ENCODE measurements at regions not wholly inside any gene's neighbourhood (a gene's known extent, or its start where the extent isn't known, plus 50 kb on each side); places are given as distances from the start of the nearest gene placed in this dataset.
A peak's percentile ranks its signal among the peaks of the same experiment; 100 is the strongest.

GRCh38 chr1:232344791-232345399 lies 285.0 kb downstream of the SIPA1L2 start:
- Histone ChIP-seq H4K8ac (ENCODE audit: low read depth in 2 of 2, low read length in 2 of 2) (no peak overlapping the region), H3K14ac (replicated peaks; ENCODE audit: low read depth, low read length) (no peak overlapping the region), H3K23ac (ENCODE audit: low read depth, low read length) (no peak overlapping the region), H4K5ac (ENCODE audit: low read depth, low read length) (no peak overlapping the region), H3K79me1 (ENCODE audit: low read depth in 1 of 2, low read length in 2 of 2) (no peaks in the 10 kb centered on the region), H4K20me1 (ENCODE audit: insufficient read depth, low read length) (no peaks in the 10 kb centered on the region), H2AK9ac (replicated peaks; ENCODE audit: low read depth, low read length, poor library complexity) (no peak overlapping the region), H3K9me1 (ENCODE audit: insufficient read depth, low read length) (no peaks in the 10 kb centered on the region; the same call in 1 of the 2 replicates), H3K27ac (ENCODE audit: insufficient read depth, low read length) (no peak overlapping the region), H3K27me3 (ENCODE audit: control insufficient read depth, insufficient read depth, low read length) (peaks cover 5% of the 10 kb centered on the region; the same call in 1 of the 2 replicates), H3K9ac (ENCODE audit: low read depth, low read length) (no peak overlapping the region), H2BK5ac (ENCODE audit: low read depth, low read length, poor library complexity, severe bottlenecking) (no peak overlapping the region), H2BK20ac (ENCODE audit: low read depth, low read length) (no peak overlapping the region), H3K4me1 (ENCODE audit: control insufficient read depth, insufficient read depth, low read length) (peaks cover 4% of the 10 kb centered on the region; the same call in 1 of the 2 replicates), H2AK5ac (ENCODE audit: low read depth, low read length) (no peak overlapping the region), H3K18ac (ENCODE audit: low read depth, low read length) (no peak overlapping the region), H3K36me3 (ENCODE audit: control insufficient read depth, insufficient read depth, low read length) (no peaks in the 10 kb centered on the region), H4K91ac (ENCODE audit: insufficient read depth, low read depth, low read length) (no peak overlapping the region), H3K9me3 (ENCODE audit: control insufficient read depth, insufficient read depth, low read length) (peaks cover 2% of the 10 kb centered on the region; the same call in 1 of the 2 replicates), H3K4ac (ENCODE audit: low read depth, low read length) (no peak overlapping the region), H3K56ac (ENCODE audit: extremely low read depth, insufficient read depth, low read length) (no peak overlapping the region), H3K4me3 (ENCODE audit: insufficient read depth, low read depth, low read length) (no peak overlapping the region), H2BK15ac (ENCODE audit: low read depth, low read length) (no peak overlapping the region), H3K4me2 (ENCODE audit: low read depth, low read length) (no peak overlapping the region), H2BK120ac (ENCODE audit: low read depth, low read length) (no peak overlapping the region), H2AFZ (replicated peaks; ENCODE audit: low read length, poor library complexity) (no peak overlapping the region)
- intact Hi-C loops (cut with micrococcal nuclease) (no loop called here), in situ Hi-C loops (cut with MboI; ENCODE audit: low sequenced_read_pairs) (no loop called here), dilution Hi-C loops (cut with HindIII; ENCODE audit: low sequenced_read_pairs, unreplicated experiment) (no loop called here)
- CTCF ChIA-PET = interaction anchor here (0.7 kb wide), 1 partner anchor 857 kb away, joined by 3 read pairs; no protein-coding TSS in a partner anchor
- TF ChIP-seq RFX5 (IDR thresholded peaks at IDR 0.05; ENCODE audit: low read depth, low read length) (no peak), MAFK (IDR thresholded peaks at IDR 0.05; ENCODE audit: low read depth, low read length) (no peak), NFE2L2 (IDR thresholded peaks at IDR 0.05; ENCODE audit: low read depth, low read length) (no peak), MAZ (IDR thresholded peaks at IDR 0.05; ENCODE audit: borderline replicate concordance, low read depth, low read length) (no peak), CEBPB (IDR thresholded peaks at IDR 0.05; ENCODE audit: low read depth, low read length) (no peak), FOS (IDR thresholded peaks at IDR 0.05; ENCODE audit: low read depth, low read length) (no peak), SMC3 (IDR thresholded peaks at IDR 0.05; ENCODE audit: low read depth, low read length) (no peak), CTCF (conservative IDR thresholded peaks at IDR 0.05; ENCODE audit: low read depth, low read length) (no peak), POLR2A (IDR thresholded peaks at IDR 0.05; ENCODE audit: low read depth, low read length) (no peak)
- ATAC-seq (ENCODE audit: low read depth) = no peak
- POLR2A ChIA-PET (ENCODE audit: unreplicated experiment) = no interaction called here
- peak; percentile 31 for DNase-seq
- WGBS, 2 experiments (ENCODE audit: extremely low coverage in 2 of 2, insufficient read length in 1 of 2) = no CpG with 5 or more reads among the region's 4 CpGs
- BruUV-seq (replicated peaks) = no TSS peak

Measured in IMR-90 (cell line).